Stimulated activated CD4-positive, alpha-beta T cell treated with anti-CD3 and anti-CD28 coated beads, Interleukin-15, amount 100 ng/mL, for 1 hour (primary cell): ENCODE measurements at regions not wholly inside any gene's neighbourhood (a gene's known extent, or its start where the extent isn't known, plus 50 kb on each side); places are given as distances from the start of the nearest gene placed in this dataset.
"Not testable (repeated sequence)": the region's sequence is repeated elsewhere in the genome, so short reads cannot be mapped to it uniquely, and the experiment has no call there.

Experiments used
- DNase-seq, 2 donors: peaks; one replicate each; pipeline ENCODE4 v3.0.0-alpha.2; 2020; ENCODE audit warnings: low read depth in 1 of 2, low spot score in 1 of 2

DNA sequence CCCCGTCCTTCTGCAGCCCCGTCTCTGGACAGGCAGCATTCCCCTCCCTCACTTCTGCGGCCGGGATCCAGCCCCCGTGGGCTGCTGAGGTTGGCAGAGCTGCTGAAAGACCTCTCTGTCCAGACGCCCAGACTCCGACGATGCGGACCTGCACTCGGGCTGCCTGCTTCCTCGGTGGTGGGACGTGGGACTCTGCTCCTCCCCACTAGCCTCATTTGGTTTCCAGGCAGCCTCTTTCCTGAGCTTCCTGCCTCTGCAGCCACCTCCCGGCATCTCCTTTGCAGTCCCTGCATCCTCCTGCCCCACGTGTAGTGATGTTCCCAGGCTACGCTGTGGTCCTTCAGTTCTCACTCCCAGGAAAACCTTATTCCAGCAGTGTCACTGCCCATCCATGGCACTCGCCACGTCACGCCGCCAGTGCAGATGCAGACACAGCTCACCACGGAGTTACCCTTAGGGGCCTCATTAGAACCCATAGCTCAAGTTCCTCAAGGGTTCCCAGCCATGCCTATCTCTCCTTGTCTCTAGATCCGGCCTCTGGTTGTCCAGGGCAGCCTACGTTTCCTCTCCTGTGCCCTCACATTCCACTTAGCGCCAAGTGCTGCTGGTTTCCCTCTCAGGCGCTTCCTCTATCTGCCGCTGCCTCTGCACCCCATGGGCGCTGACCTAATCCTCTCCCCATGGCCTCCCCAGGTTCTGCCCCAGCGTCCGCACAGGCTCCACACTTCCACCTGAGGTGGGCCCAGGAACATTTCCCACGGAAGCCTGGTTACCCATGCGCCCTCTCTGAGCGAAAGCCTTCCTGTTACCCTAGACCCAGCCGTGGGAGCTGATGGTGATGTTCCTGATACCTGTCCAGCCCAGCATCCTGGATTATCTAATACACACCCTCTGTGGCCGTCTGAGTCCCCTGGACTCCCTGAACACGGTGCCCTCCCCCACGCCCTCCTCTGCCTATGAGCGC is 318.3 kb upstream of the MYT1L start:
- DNase-seq, result no peak

- DNase-seq, result no peak
These were observed 317.0 kb upstream of the MYT1L start for GRCh38 chr2:2648094-2648493.

GRCh38 chr2:2647141-2647541 is 316.1 kb upstream of the MYT1L start:
- DNase-seq, result no peak

GRCh38 chr2:2646433-2647051 is 315.5 kb upstream of the MYT1L start:
- peak in 1 of 2 donors; percentile 8 for DNase-seq

- no peak for DNase-seq
These were observed 314.2 kb upstream of the MYT1L start for GRCh38 chr2:2645162-2645855.

GRCh38 chr2:2644751-2645150 is 313.7 kb upstream of the MYT1L start:
- DNase-seq, result not testable (repeated sequence)

- no peak for DNase-seq
These were observed 313.0 kb upstream of the MYT1L start for GRCh38 chr2:2644040-2644439.

DNA sequence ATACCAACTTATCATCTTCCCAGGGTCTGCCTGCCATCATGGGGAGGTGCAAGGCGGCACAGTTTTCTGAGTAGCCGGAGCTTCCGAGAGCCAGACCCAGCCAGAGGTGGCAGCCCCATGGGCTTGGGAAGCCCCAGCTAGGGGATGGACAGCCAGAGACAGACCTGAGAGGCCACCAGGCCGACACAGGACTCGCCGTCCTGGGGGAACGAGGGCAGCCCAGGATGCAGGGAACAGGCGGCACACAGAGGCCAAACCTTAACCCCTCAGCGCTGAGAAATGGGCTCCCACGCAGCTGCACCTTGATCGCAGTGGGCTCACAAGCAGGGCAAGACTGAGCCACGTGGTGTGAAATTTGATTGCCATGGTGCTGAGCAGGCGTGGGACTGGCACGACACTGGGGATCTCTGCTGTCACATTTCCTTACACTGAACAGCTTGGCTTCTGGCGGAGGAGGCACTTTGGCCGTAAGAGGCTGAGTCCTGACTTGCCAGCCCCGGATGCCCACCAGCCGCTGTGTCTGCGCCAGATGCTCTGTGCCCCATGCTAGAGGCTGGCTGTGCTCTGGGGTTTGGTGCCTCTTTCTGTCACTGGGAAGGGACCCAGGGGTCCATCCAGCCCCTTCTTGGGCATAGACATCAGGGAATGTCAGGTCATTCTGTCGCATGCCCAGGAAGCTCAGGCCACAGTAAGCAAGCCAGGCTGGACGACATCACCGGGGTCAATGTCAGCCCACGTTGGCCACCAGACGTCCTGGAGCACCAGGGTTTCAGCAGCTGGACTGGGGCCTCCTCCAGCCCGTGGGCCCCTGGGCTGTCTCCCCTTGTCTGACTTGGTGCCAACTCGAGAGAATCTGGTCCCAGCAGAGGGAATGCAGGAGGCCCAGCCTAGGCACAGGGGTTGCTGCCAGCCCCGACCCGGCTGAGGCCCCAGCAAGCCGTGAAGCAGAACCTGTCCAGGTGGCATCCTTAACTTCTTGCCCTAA is 312.1 kb upstream of the MYT1L start:
- no peak for DNase-seq

DNA sequence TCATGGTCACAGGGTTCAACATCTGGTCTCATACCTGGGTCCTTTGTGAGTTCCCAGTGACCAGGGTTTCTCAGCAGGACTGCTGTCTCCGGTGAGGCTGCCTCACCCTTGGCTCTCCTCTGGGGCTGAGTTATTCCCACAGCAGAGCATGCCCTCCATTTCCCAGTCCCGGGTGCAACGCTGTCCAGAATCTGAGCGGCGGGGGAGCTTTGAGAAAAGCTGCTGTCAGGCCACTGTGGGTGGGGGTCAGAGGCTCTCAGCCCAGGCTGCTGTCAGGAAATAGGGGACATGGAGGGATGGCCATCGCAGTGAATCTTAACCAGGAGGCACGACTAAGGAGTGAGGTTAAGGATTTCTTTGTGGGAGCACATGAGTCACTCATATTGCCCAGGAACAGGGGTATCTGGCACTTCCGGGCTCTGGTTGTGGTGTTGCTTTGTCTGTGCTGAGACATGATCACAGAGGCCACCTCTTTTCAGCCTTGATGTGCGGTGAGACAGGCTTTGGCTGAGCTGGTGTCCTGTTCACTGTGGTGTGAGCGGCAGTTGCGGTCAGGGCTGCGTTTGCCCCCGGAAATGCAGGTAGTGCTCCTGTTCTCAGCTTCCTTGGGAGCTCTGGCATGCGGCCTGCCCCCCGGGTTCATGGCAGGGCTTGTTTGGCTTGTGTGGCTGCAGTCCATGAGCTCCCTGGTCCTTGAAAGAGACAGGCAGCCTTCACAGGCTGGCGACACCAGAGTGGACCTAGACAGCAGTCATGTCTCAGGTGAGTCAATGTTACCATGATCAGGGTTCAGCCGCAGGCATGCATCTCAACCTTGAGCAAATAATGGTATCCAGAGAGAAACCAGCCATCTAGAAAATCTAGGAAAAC is 310.7 kb upstream of the MYT1L start:
- no peak for DNase-seq

GRCh38 chr2:2640818-2641217 is 309.7 kb upstream of the MYT1L start:
- no peak for DNase-seq

DNA sequence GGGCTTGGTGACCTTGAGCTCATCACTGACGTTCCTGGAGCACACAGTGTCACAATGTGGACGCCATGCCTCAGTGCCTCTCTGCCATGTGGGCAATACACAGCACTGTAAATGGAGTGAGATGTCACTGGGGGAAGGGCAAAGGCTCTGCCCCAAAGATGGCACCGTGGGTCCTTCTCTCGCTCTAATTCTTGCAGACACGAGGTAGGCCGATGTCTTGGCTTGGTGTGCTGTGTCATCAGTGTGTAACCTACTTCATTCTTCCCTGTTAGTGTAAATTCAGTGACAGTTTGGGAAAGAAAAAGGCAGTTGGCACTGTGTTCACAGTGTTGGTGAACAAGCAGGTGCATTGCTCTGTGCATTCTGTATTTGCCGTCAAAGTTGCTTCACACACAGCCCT is 309.3 kb upstream of the MYT1L start:
- DNase-seq, result no peak

- no peak for DNase-seq
These were observed 308.4 kb upstream of the MYT1L start for GRCh38 chr2:2639251-2640139.

DNA sequence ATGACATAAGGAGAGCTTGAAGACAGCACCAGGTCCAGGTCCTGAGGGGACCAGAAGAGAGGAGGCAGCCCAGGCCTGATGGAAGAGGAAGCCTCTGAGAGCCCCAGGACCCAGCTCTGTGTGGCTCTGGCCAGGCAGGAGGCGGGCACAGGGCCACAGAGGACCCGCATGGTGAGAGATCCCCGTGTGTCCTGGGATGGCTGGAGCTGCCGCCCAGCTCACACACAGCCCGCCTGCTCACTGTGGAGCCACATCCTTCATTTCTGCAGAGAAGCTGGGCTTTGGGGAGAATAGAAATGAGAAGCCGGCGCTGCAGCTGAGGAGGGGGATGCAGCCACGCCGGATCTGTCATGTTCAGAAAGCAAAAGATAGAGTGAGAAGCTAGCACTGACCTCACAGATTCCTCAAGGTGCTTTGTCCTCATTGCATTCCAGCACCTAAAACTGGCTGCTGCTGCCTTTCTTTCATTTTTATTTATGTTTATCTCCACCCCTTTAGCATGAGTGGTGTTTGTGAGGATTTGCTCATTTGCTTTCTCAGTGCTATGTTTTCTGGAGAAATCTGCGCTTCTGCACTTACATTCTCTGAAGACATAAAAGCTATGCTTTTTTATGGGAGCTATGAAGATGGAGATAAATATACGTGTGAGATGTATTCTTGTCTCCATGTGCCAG is 307.6 kb upstream of the MYT1L start:
- no peak for DNase-seq

- no peak for DNase-seq
These were observed 305.7 kb upstream of the MYT1L start for GRCh38 chr2:2636813-2637212.

- DNase-seq, result no peak
These were observed 304.0 kb upstream of the MYT1L start for GRCh38 chr2:2635025-2635528.

DNA sequence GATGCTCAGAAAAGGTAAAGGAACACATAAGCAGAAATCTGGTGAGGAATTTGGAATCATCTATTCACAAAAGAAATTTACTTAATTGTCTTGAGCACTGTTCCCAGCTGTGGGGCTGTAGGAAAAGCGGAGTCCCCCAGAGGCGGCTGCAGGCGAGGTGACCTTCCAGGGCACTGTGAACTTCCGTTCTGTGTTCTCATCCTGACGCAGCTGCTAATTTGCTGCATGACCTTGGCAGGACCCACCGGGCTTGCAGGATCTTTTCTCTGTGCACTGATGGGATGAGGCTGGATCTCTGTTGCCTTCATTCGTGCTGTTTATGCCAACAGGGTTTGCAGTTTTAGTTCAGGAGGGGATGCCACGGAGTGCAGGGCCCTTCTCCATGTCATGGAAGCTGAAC is 301.9 kb upstream of the MYT1L start:
- DNase-seq, result no peak

DNA sequence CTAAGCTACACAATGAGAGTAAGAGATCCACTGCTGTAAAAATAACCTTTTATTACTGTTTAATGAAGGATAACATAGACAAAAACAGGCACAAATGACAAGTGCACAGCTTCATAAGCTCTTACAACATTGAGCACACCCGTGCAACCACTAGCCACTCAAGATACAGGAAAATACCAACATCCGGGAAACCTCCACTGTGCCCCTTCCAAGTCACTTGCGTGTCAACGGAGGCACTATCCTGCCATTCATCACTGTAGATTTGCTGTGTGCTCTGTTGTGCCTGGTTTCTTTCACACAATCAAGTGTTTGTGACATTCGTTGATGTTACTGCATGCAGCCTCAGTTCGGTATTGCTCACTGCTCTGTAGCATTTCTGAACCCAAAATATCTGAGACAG is 292.9 kb upstream of the MYT1L start:
- DNase-seq, result no peak

GRCh38 chr2:2621855-2622254 is 290.8 kb upstream of the MYT1L start:
- DNase-seq, result no peak
